Endothelial cell of umbilical vein (primary cell): ENCODE measurements at regions not wholly inside any gene's neighbourhood (a gene's known extent, or its start where the extent isn't known, plus 50 kb on each side); places are given as distances from the start of the nearest gene placed in this dataset.

Source experiments
- BruUV-seq: library from RNA; stranded (reverse); fragments of 400-500 nt; replicated peaks from 2 replicates; lab custom pipeline; 2021; lab: Mats Ljungman, UMichigan
- CTCF ChIA-PET: fragments of 300-600, 350-600 bp; sonication (Branson Sonifier 250); formaldehyde crosslinking; loops from one replicate; lab custom pipeline; 2021; ENCODE audit warnings: antibody characterized with exemption, inconsistent platforms; lab: Charles Lee
- POLR2A ChIA-PET: fragments of 300-600, 350-600 bp; sonication (Branson Sonifier 250); formaldehyde crosslinking; loops from one replicate; lab custom pipeline; 2021; ENCODE audit warnings: antibody characterized with exemption, inconsistent platforms; lab: Charles Lee
- DNase-seq: peaks from one replicate; pipeline ENCODE4 v3.0.0-alpha.2; 2011; ENCODE audit warnings: low read depth, low spot score
- FAIRE-seq: peaks from 2 replicates; lab custom pipeline; 2011; peaks lifted over from hg19 to GRCh38; lab: Jason Lieb, UNC
- H2AFZ ChIP-seq: 2 replicates; pipeline ENCODE4 v1.6.0; 2012; ENCODE audit warnings: low read depth, low read length, control low read depth, inconsistent platforms
- H3K27ac ChIP-seq: 2 replicates; pipeline ENCODE4 v1.5.1; 2011; ENCODE audit warnings: low read depth, mild to moderate bottlenecking, control low read depth, low read length, moderate library complexity; ENCODE audit not compliant: insufficient read depth
- H3K27me3 ChIP-seq, 2 experiments: 2 replicates each; pipeline versions ENCODE4 v1.6.0 to v1.6.1; 2011; ENCODE audit warnings: low read length in 2 of 2, mixed read lengths in 1 of 2; ENCODE audit not compliant: control insufficient read depth in 2 of 2, insufficient read depth in 2 of 2
- H3K36me3 ChIP-seq, 2 experiments: 2 replicates in 1 of 2; 3 replicates in 1 of 2; pipeline ENCODE4 v1.5.1; 2011; ENCODE audit warnings: low read length in 2 of 2, mild to moderate bottlenecking in 1 of 2, moderate library complexity in 1 of 2; ENCODE audit not compliant: control insufficient read depth in 2 of 2, insufficient read depth in 2 of 2; ENCODE audit errors: extremely low read depth in 1 of 2
- H3K4me1 ChIP-seq: 3 replicates; pipeline ENCODE4 v1.5.1; 2011; ENCODE audit warnings: mild to moderate bottlenecking, low read length; ENCODE audit not compliant: control insufficient read depth, insufficient read depth; ENCODE audit errors: extremely low read depth
- H3K4me2 ChIP-seq: 2 replicates; pipeline ENCODE4 v1.6.1; 2011; ENCODE audit warnings: low read length, control low read depth, mixed read lengths; ENCODE audit not compliant: insufficient read depth
- H3K4me3 ChIP-seq, 3 experiments: fragments of 200-600 bp in 1 of 3; sonication (generic), shearing (Covaris generic) in 1 of 3; replicated peaks in 1 of 3; 2 replicates each; pipeline ENCODE4 v1.5.1; 2011 to 2016; ENCODE audit warnings: control low read depth in 3 of 3, low read length in 3 of 3, mild to moderate bottlenecking in 2 of 3, inconsistent platforms in 1 of 3, low read depth in 1 of 3, moderate library complexity in 1 of 3; ENCODE audit not compliant: insufficient read depth in 1 of 3
- H3K79me2 ChIP-seq: 2 replicates; pipeline ENCODE4 v1.6.0; 2012; ENCODE audit warnings: low read length, inconsistent platforms; ENCODE audit not compliant: control insufficient read depth, insufficient read depth
- H3K9ac ChIP-seq: replicated peaks from 2 replicates; pipeline ENCODE3; 2011; ENCODE audit warnings: low read length, control low read depth; ENCODE audit not compliant: insufficient read depth; ENCODE audit errors: extremely low read depth
- H3K9me1 ChIP-seq: replicated peaks from 3 replicates; pipeline ENCODE4 v1.6.0; 2011; ENCODE audit warnings: mild to moderate bottlenecking, low read length; ENCODE audit not compliant: control insufficient read depth, insufficient read depth; ENCODE audit errors: extremely low read depth
- H3K9me3 ChIP-seq: replicated peaks from 2 replicates; pipeline ENCODE4 v1.5.1; 2012; ENCODE audit warnings: low read length, inconsistent platforms; ENCODE audit not compliant: control insufficient read depth, insufficient read depth
- H4K20me1 ChIP-seq: replicated peaks from 2 replicates; pipeline ENCODE3; 2011; ENCODE audit warnings: mild to moderate bottlenecking, low read length; ENCODE audit not compliant: control insufficient read depth, insufficient read depth; ENCODE audit errors: extremely low read depth
- EZH2 ChIP-seq: IDR thresholded peaks from 2 replicates; pipeline ENCODE4 v1.6.1; 2012; ENCODE audit warnings: borderline replicate concordance, low read depth, mild to moderate bottlenecking, moderate library complexity, low read length, inconsistent platforms; ENCODE audit not compliant: severe bottlenecking
- FOS ChIP-seq: IDR thresholded peaks from 2 replicates; pipeline ENCODE4 v1.6.1; 2011; ENCODE audit warnings: mild to moderate bottlenecking, low read length, moderate library complexity, borderline replicate concordance; ENCODE audit not compliant: insufficient read depth
- GATA2 ChIP-seq: IDR thresholded peaks from 2 replicates; pipeline ENCODE4 v1.7.0; 2011; ENCODE audit warnings: low read depth, mild to moderate bottlenecking, moderate library complexity, mixed read lengths, low read length; ENCODE audit not compliant: insufficient read length, insufficient read depth
- JUN ChIP-seq: IDR thresholded peaks from 2 replicates; pipeline ENCODE4 v1.6.1; 2011; ENCODE audit warnings: borderline replicate concordance, low read depth; ENCODE audit not compliant: insufficient read length, insufficient read depth
- MYC ChIP-seq: IDR thresholded peaks from one replicate; pipeline ENCODE4 v1.6.1; 2011; ENCODE audit warnings: mild to moderate bottlenecking, low read depth, low read length
- POLR2A ChIP-seq: IDR thresholded peaks from 2 replicates; pipeline ENCODE4 v1.6.1; 2012; ENCODE audit warnings: low read depth, mild to moderate bottlenecking, control low read depth, low read length
- POLR2AphosphoS5 ChIP-seq: IDR thresholded peaks from 2 replicates; pipeline ENCODE4 v1.6.1; 2012; ENCODE audit warnings: low read depth, mild to moderate bottlenecking, control low read depth, low read length, moderate library complexity; ENCODE audit not compliant: insufficient read depth
- dilution Hi-C: fragments of 300-500 bp; cut with MboI; formaldehyde crosslinking; loops from one replicate; pipeline ENCODE4 v1.15.0; 2019; ENCODE audit warnings: low sequenced_read_pairs; ENCODE audit not compliant: extremely low pct_ligation_motif_present
- intact Hi-C: fragments of 100-400 bp; cut with micrococcal nuclease; formaldehyde crosslinking; loops from one replicate; pipeline ENCODE4 v1.10.0; 2022
- TF ChIP-seq, protein P1 (sequence below), 2 donors: IDR thresholded peaks; 1 replicate in 1 of 2; 2 replicates in 1 of 2; pipeline ENCODE4 v1.5.1; 2011; ENCODE audit warnings: low read length in 2 of 2, mild to moderate bottlenecking in 2 of 2, moderate library complexity in 2 of 2, control low read depth in 1 of 2, inconsistent platforms in 1 of 2, low read depth in 1 of 2; ENCODE audit not compliant: insufficient read depth in 1 of 2; ENCODE audit errors: extremely low read depth in 1 of 2
- TF ChIP-seq, protein P2 (sequence below): IDR thresholded peaks from 2 replicates; pipeline ENCODE4 v1.6.1; 2011; ENCODE audit not compliant: insufficient read depth, insufficient read length

DNA sequence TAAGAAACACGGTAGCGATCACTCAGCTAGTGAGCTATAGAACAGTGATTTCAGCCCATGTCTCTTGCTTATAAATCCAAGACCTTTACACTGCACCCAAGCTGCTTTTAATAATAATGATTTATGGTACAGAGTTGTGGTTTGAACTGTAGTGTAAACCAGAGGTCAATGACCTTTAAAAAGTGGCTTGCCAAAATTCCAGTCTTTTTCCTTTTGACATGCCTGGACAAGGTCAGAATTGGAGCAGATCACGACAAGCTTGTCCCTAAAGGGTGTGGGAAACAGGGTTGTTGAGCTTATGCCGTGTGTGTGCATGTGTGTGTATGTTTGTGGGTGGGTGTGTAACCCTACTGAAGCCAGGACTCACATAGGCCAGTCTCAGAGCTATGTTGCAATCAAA, 225.3 kb upstream of the CLINT1 start:
- POLR2A ChIA-PET = no interaction called here
- H3K9me1 ChIP-seq = no peaks in the 10 kb centered on the region
- H3K79me2 ChIP-seq = no peaks in the 10 kb centered on the region
- H2AFZ ChIP-seq = no peak overlapping the region
- H3K4me2 ChIP-seq = no peak overlapping the region
- intact Hi-C loops (no loop called here), dilution Hi-C loops (no loop called here)
- CTCF ChIA-PET = interaction anchor here (0.7 to 1.9 kb wide), 4 partner anchors 8 to 91 kb away, joined by 3 to 23 read pairs (median 6); no protein-coding TSS in a partner anchor
- no TSS peak for BruUV-seq
- H3K27ac ChIP-seq = no peak overlapping the region
- H3K36me3 ChIP-seq = no peaks in the 10 kb centered on the region
- FAIRE-seq (no peak), DNase-seq (no peak)
- H3K27me3 ChIP-seq = no peaks in the 10 kb centered on the region
- H3K4me3 ChIP-seq = no peak overlapping the region
- no peaks in the 10 kb centered on the region for H3K9me3 ChIP-seq
- H3K4me1 ChIP-seq = no peaks in the 10 kb centered on the region
- H3K9ac ChIP-seq = no peak overlapping the region
- TF ChIP-seq GATA2 = no peak
- H4K20me1 ChIP-seq = no peaks in the 10 kb centered on the region

DNA sequence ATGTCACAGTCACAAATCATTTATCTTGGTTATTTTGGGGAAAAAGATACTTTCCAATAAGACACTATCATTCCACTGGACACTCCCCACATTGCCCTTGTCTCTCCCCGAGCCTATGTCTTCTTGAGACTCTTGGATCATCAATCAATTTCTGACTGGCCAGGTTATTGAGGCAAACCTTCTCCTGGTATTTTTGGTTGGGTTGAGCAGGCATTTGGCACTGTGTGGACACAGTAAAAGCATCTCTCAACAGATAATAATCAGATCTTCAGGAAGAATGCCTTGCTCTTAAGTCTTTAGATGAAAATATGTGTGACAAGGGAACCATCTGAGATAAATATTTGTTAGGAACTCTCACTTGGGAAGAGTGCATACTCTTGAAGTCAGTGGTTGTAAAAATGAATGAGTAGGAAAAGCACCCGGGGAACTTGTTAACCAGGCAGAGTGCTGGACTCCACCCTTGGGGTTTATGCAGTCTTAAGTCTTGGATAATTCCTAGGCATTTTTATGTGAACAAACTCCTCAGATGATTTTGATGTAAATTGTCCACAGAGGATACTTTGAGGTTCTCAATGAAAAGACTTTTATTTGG, 223.8 kb upstream of the CLINT1 start:
- Histone ChIP-seq H3K4me2 (no peak overlapping the region), H3K9me3 (no peaks in the 10 kb centered on the region), H4K20me1 (no peaks in the 10 kb centered on the region), H3K4me1 (no peaks in the 10 kb centered on the region), H3K36me3 (no peaks in the 10 kb centered on the region), H3K27me3 (no peaks in the 10 kb centered on the region), H3K9ac (no peak overlapping the region), H3K9me1 (no peaks in the 10 kb centered on the region), H3K27ac (no peak overlapping the region), H2AFZ (no peak overlapping the region), H3K79me2 (no peaks in the 10 kb centered on the region), H3K4me3 (no peak overlapping the region)
- no peak for FAIRE-seq
- ChIA-PET CTCF (interaction anchor here (1.4 to 1.9 kb wide), 3 partner anchors 8 to 92 kb away, joined by 4 to 23 read pairs (median 7); no protein-coding TSS in a partner anchor), POLR2A (no interaction called here)
- dilution Hi-C loops = no loop called here
- intact Hi-C loops = no loop called here
- no peak for TF ChIP-seq EZH2
- TF ChIP-seq, protein P1, sequence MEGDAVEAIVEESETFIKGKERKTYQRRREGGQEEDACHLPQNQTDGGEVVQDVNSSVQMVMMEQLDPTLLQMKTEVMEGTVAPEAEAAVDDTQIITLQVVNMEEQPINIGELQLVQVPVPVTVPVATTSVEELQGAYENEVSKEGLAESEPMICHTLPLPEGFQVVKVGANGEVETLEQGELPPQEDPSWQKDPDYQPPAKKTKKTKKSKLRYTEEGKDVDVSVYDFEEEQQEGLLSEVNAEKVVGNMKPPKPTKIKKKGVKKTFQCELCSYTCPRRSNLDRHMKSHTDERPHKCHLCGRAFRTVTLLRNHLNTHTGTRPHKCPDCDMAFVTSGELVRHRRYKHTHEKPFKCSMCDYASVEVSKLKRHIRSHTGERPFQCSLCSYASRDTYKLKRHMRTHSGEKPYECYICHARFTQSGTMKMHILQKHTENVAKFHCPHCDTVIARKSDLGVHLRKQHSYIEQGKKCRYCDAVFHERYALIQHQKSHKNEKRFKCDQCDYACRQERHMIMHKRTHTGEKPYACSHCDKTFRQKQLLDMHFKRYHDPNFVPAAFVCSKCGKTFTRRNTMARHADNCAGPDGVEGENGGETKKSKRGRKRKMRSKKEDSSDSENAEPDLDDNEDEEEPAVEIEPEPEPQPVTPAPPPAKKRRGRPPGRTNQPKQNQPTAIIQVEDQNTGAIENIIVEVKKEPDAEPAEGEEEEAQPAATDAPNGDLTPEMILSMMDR (IDR thresholded peaks at IDR 0.05; ENCODE audit: extremely low read depth in 1 of 2, insufficient read depth in 1 of 2, low read depth in 1 of 2, low read length in 2 of 2) = no peak
- no peak for TF ChIP-seq POLR2A
- TF ChIP-seq MYC = no peak
- TF ChIP-seq POLR2AphosphoS5 = no peak
- no peak for TF ChIP-seq JUN
- TF ChIP-seq, protein P2, sequence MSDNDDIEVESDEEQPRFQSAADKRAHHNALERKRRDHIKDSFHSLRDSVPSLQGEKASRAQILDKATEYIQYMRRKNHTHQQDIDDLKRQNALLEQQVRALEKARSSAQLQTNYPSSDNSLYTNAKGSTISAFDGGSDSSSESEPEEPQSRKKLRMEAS = no peak
- no peak for TF ChIP-seq FOS
- no peak for TF ChIP-seq GATA2
- no TSS peak for BruUV-seq
- no peak for DNase-seq
